Body of pancreas (tissue), 4 donors: ENCODE measurements at regions not wholly inside any gene's neighbourhood (a gene's known extent, or its start where the extent isn't known, plus 50 kb on each side); places are given as distances from the start of the nearest gene placed in this dataset.

ENCODE experiments used
- ATAC-seq: fragments of 150-250 bp; one replicate; pipeline ENCODE4 v1.9.1; 2016
- DNase-seq, 4 donors: peaks; one replicate each; pipeline ENCODE4 v3.0.0-alpha.2; 2019
- H3K27ac ChIP-seq, 4 donors: fragments of 200-600 bp; sonication (generic); 1 replicate in 3 of 4; 2 replicates in 1 of 4; pipeline versions ENCODE4 v1.5.1 to v1.6.1; 2016 to 2019; ENCODE audit warnings: mild to moderate bottlenecking in 1 of 4, mixed read lengths in 1 of 4, moderate library complexity in 1 of 4
- H3K27me3 ChIP-seq, 2 donors: fragments of 200-600 bp; sonication (generic); one replicate each; pipeline ENCODE4 v1.6.0; 2016; ENCODE audit warnings: mild to moderate bottlenecking in 1 of 2
- H3K36me3 ChIP-seq, 2 donors: fragments of 200-600 bp; sonication (generic); replicated peaks in 1 of 2; 2 replicates each; pipeline ENCODE4 v1.5.1; 2016; ENCODE audit warnings: low read depth in 2 of 2; ENCODE audit not compliant: insufficient read depth in 1 of 2
- H3K4me1 ChIP-seq: fragments of 200-600 bp; sonication (generic); one replicate; pipeline ENCODE4 v1.6.0; 2016
- H3K4me3 ChIP-seq, 2 donors: fragments of 200-600 bp; sonication (generic); 1 replicate in 1 of 2; 2 replicates in 1 of 2; pipeline ENCODE4 v1.5.1; 2016 to 2019
- H3K9me3 ChIP-seq, 3 donors: fragments of 200-600 bp; sonication (generic); 1 replicate in 2 of 3; 2 replicates in 1 of 3; pipeline ENCODE4 v1.5.1; 2016
- POLR2A ChIP-seq, 3 donors: fragments of 450-650 bp; IDR thresholded peaks; one replicate each; pipeline ENCODE4 v1.6.1; 2016; ENCODE audit warnings: antibody characterized with exemption in 3 of 3, mild to moderate bottlenecking in 2 of 3
- WGBS, 2 donors: methylation state at CpG; one replicate each; pipeline ENCODE4 v1.1.5; 2017; 5-methylcytosine and 5-hydroxymethylcytosine counted together
- intact Hi-C: fragments of 100-400 bp; cut with DNase I; formaldehyde crosslinking; loops from one replicate; pipeline ENCODE4 v1.15.1; 2023
- TF ChIP-seq, protein P1 (sequence below), 7 experiments: fragments of 450-650 bp in 4 of 7; fragments of 200-600 bp in 3 of 7; sonication (generic) in 3 of 7; IDR thresholded peaks; one replicate each; pipeline ENCODE4 v1.5.1; 2016 to 2019; ENCODE audit warnings: antibody characterized with exemption in 7 of 7

DNA sequence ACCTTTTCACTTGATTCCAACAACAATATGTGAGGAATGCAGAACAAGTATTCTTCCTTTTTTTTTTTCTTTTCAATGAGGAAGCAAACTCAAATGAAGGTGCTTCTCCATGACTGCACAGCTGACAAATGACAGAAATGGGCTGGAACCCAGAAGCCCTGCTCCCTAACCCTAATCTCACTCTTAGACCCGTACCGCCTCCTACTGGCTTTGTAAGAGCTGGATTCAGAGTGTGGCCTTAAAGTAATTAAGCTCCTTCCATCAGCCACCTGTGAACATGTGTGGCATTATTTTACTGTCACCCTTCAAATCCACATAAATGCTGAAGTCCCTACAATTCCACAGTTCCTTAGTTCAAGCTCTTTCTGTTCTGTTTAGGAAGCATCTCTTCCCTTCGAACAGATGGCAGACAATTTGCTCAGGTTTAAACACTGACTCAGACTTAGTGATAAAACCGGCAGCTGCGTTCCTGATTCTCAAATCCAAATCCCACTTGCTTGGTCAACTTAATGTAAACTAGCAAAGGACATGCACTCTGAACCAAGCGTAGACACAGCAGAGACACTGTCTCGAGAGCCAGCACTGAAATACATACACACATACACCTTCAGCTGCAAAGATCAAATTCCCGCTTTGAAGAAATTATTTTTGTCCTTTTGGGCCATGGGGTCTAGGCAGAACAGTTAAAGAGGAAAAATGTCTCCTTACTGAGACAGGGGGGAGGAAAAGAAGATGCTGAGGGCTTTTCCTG is 316.7 kb upstream of the TLE4 start:
- 55 to 56% methylated on average over 8 of the region's 8 CpGs for WGBS, 2 donors

DNA sequence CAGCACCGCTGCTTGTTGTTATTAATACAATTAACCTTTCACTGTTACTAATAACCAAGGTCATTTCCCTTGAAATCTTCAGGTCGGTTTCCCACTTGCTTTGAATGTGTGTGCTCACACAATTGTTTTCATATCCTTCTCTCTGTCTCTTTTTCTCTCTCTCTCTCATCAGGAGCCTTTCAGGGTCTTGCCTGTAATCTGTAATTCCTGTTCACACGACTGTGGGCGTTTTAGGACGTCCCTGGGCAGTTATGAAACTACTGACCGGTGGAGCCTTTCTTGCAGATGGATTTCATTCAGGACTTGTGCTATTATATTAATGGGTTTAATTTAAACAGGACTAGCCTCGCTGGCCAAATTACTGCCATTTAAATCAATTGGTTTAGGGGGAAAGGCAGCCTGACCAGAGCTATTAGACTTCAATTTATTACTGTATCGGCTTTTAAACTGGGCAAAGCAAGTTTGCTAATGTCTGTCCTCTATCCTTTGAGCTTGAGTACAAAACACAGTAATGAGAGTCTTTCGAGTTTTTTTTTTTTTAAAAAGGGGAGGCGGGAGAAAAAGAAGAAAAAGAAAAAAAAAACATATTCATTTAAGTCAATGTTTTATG is 316.0 kb upstream of the TLE4 start:
- TF ChIP-seq POLR2A (IDR thresholded peaks at IDR 0.05) = no peak
- TF ChIP-seq, protein P1, sequence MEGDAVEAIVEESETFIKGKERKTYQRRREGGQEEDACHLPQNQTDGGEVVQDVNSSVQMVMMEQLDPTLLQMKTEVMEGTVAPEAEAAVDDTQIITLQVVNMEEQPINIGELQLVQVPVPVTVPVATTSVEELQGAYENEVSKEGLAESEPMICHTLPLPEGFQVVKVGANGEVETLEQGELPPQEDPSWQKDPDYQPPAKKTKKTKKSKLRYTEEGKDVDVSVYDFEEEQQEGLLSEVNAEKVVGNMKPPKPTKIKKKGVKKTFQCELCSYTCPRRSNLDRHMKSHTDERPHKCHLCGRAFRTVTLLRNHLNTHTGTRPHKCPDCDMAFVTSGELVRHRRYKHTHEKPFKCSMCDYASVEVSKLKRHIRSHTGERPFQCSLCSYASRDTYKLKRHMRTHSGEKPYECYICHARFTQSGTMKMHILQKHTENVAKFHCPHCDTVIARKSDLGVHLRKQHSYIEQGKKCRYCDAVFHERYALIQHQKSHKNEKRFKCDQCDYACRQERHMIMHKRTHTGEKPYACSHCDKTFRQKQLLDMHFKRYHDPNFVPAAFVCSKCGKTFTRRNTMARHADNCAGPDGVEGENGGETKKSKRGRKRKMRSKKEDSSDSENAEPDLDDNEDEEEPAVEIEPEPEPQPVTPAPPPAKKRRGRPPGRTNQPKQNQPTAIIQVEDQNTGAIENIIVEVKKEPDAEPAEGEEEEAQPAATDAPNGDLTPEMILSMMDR (IDR thresholded peaks at IDR 0.05) = no peak
- Histone ChIP-seq H3K27me3 (no peaks in the 10 kb centered on the region), H3K36me3 (no peaks in the 10 kb centered on the region), H3K27ac (no peak overlapping the region), H3K4me3 (no peak overlapping the region), H3K4me1 (peaks cover 15% of the 10 kb centered on the region), H3K9me3 (no peaks in the 10 kb centered on the region)
- intact Hi-C loops = no loop called here
- ATAC-seq (no peak), DNase-seq (no peak)
- 22 to 27% methylated on average over 10 of the region's 10 CpGs for WGBS, 2 donors

More for the DNA sequence above, 316.7 kb upstream of the TLE4 start:
- ATAC-seq = no peak
- Histone ChIP-seq H3K4me3 (no peak overlapping the region), H3K36me3 (no peaks in the 10 kb centered on the region), H3K4me1 (peaks cover 15% of the 10 kb centered on the region), H3K9me3 (no peaks in the 10 kb centered on the region), H3K27ac (no peak overlapping the region), H3K27me3 (no peaks in the 10 kb centered on the region)
- TF ChIP-seq, protein P1 (IDR thresholded peaks at IDR 0.05) = no peak
- TF ChIP-seq POLR2A (IDR thresholded peaks at IDR 0.05) = no peak
- DNase-seq = no peak
- intact Hi-C loops = no loop called here

DNA sequence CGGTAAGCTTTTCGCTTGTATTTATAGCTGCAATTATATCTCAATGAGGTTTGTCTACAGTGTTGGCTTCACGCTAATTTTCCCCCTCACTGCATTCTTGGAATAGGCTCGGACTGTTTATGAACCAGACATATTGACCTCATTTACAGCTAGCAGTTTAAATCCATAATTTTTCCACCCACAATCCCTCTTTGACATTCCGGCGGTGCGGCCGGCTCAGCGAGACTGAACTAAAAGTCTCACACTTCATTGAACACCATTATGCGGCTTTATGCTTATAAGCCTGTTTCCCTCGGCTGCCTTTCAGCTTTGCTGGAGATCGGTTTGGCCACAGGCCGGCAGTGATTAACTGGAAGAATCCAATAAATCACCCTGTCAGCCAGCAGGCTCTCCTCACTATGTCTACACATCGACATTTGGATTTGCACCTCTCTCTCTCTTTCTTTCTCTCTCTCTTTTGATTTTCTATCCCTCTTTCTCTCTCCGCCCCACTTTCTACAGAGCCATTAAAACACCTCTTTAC is 315.0 kb upstream of the TLE4 start:
- 11 to 12% methylated on average over 15 of the region's 15 CpGs for WGBS, 2 donors
- TF ChIP-seq, protein P1 (IDR thresholded peaks at IDR 0.05) = no peak
- no peak for TF ChIP-seq POLR2A (IDR thresholded peaks at IDR 0.05)
- Histone ChIP-seq H3K4me1 (peaks cover 15% of the 10 kb centered on the region), H3K9me3 (no peaks in the 10 kb centered on the region), H3K27ac (no peak overlapping the region), H3K27me3 (no peaks in the 10 kb centered on the region), H3K36me3 (no peaks in the 10 kb centered on the region), H3K4me3 (no peak overlapping the region)
- ATAC-seq (peak; percentile 53), DNase-seq (peak; percentile 15 to 45 (median 18))
- intact Hi-C loops = no loop called here

DNA sequence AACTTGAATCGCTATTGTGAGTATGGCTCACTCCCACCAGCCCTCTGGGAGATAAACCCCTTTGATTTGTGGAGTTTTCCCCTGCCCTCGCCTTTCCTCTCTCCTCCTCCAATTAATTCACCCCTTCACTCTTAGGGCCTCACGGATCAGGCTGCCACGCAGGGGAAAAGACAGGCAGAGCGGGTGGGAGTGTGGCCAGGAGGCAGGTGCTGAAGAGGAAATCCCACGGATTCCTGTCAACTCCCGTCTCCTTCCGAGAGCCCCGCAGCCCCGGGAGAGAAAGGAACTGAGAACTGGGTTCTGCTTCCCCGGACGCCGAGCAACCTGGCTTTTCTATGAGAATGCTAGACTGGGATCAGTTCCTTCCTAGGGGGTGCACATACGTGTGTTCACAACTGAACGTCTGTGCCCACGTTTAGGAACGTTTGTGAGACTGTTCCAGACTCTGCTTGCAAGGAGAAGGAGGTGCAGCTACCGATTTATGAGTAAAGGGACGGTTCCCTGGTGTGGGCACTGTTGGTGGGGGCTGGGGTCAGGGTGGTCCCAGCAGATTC is 314.5 kb upstream of the TLE4 start:
- peak in 2 of 4 donors; percentile 3 to 10 for DNase-seq
- 7% methylated on average over 16 to 19 of the region's 19 CpGs for WGBS, 2 donors
- peak; percentile 21 for ATAC-seq
- Histone ChIP-seq H3K27me3 (no peaks in the 10 kb centered on the region), H3K36me3 (no peaks in the 10 kb centered on the region), H3K4me1 (peaks cover 15% of the 10 kb centered on the region), H3K4me3 (no peak overlapping the region), H3K9me3 (no peaks in the 10 kb centered on the region), H3K27ac (no peak overlapping the region)
- TF ChIP-seq, protein P1 (IDR thresholded peaks at IDR 0.05) = no peak
- no peak for TF ChIP-seq POLR2A (IDR thresholded peaks at IDR 0.05)
- intact Hi-C loops = no loop called here
